ENCODE measurements at regions not wholly inside any gene's neighbourhood (a gene's known extent, or its start where the extent isn't known, plus 50 kb on each side); places are given as distances from the start of the nearest gene placed in this dataset.

- no peaks in the 10 kb centered on the region for H3K4me1 ChIP-seq (ENCODE audit: low read depth)
- no peak overlapping the region for H3K27ac ChIP-seq
- H3K4me3 ChIP-seq, result no peak overlapping the region
- no peak for TF ChIP-seq CTCF (IDR thresholded peaks at IDR 0.05; ENCODE audit: low read depth, low read length)
- no peaks in the 10 kb centered on the region for H3K36me3 ChIP-seq
- no peaks in the 10 kb centered on the region for H3K27me3 ChIP-seq
- H3K9me3 ChIP-seq (ENCODE audit: low read depth), result no peaks in the 10 kb centered on the region
- no peak for DNase-seq (ENCODE audit: low read depth in 1 of 2, low spot score in 1 of 2)
These were observed 296.9 kb downstream of the ADRA2A start for GRCh38 chr10:111373696-111374095.

GRCh38 chr10:111379534-111380187 lies 302.8 kb downstream of the ADRA2A start:
- Histone ChIP-seq H3K9me3 (ENCODE audit: low read depth) (no peaks in the 10 kb centered on the region), H3K36me3 (no peaks in the 10 kb centered on the region), H3K4me1 (ENCODE audit: low read depth) (no peaks in the 10 kb centered on the region), H3K27ac (no peak overlapping the region), H3K27me3 (no peaks in the 10 kb centered on the region), H3K4me3 (no peak overlapping the region)
- DNase-seq (ENCODE audit: low read depth in 1 of 2, low spot score in 1 of 2), result no peak
- no peak for TF ChIP-seq CTCF (IDR thresholded peaks at IDR 0.05; ENCODE audit: low read depth, low read length)

GRCh38 chr10:111384556-111384955 lies 307.7 kb downstream of the ADRA2A start:
- no peak for TF ChIP-seq CTCF (IDR thresholded peaks at IDR 0.05; ENCODE audit: low read depth, low read length)
- no peaks in the 10 kb centered on the region for H3K36me3 ChIP-seq

GRCh38 chr10:111390813-111391563 lies 314.2 kb downstream of the ADRA2A start:
- H3K4me3 ChIP-seq, result no peak overlapping the region

More at GRCh38 chr10:111384556-111384955, 307.7 kb downstream of the ADRA2A start:
- Histone ChIP-seq H3K9me3 (ENCODE audit: low read depth) (no peaks in the 10 kb centered on the region), H3K27ac (no peak overlapping the region), H3K4me3 (no peak overlapping the region), H3K27me3 (no peaks in the 10 kb centered on the region), H3K4me1 (ENCODE audit: low read depth) (no peaks in the 10 kb centered on the region)
- no peak for DNase-seq (ENCODE audit: low read depth in 1 of 2, low spot score in 1 of 2)

GRCh38 chr10:111392159-111392558 lies 315.3 kb downstream of the ADRA2A start:
- no peak for TF ChIP-seq CTCF (IDR thresholded peaks at IDR 0.05; ENCODE audit: low read depth, low read length)
- Histone ChIP-seq H3K9me3 (ENCODE audit: low read depth) (no peaks in the 10 kb centered on the region), H3K27me3 (no peaks in the 10 kb centered on the region), H3K36me3 (no peaks in the 10 kb centered on the region), H3K27ac (no peak overlapping the region), H3K4me3 (no peak overlapping the region), H3K4me1 (ENCODE audit: low read depth) (no peaks in the 10 kb centered on the region)
- no peak for DNase-seq (ENCODE audit: low read depth in 1 of 2, low spot score in 1 of 2)

More at GRCh38 chr10:111390813-111391563, 314.2 kb downstream of the ADRA2A start:
- H3K27ac ChIP-seq, result no peak overlapping the region
- H3K27me3 ChIP-seq, result no peaks in the 10 kb centered on the region
- no peak for DNase-seq (ENCODE audit: low read depth in 1 of 2, low spot score in 1 of 2)
- no peaks in the 10 kb centered on the region for H3K36me3 ChIP-seq
- H3K4me1 ChIP-seq (ENCODE audit: low read depth), result no peaks in the 10 kb centered on the region
- H3K9me3 ChIP-seq (ENCODE audit: low read depth), result no peaks in the 10 kb centered on the region
- no peak for TF ChIP-seq CTCF (IDR thresholded peaks at IDR 0.05; ENCODE audit: low read depth, low read length)

Data from cardiac muscle cell (in vitro differentiated cells and primary cell).